GM19035 (cell line): ENCODE measurements at regions not wholly inside any gene's neighbourhood (a gene's known extent, or its start where the extent isn't known, plus 50 kb on each side); places are given as distances from the start of the nearest gene placed in this dataset.
"Not testable (repeated sequence)": the region's sequence is repeated elsewhere in the genome, so short reads cannot be mapped to it uniquely, and the experiment has no call there.

Source experiments
- ATAC-seq: cut with Tn5 transposase; IDR thresholded peaks from one replicate; pipeline ENCODE4 v1.9.1; 2021; ENCODE audit not compliant: unreplicated experiment

- ATAC-seq, result no peak
Observed at GRCh38 chr1:201637282-201638079, 98.6 kb downstream of the NAV1 start.

DNA sequence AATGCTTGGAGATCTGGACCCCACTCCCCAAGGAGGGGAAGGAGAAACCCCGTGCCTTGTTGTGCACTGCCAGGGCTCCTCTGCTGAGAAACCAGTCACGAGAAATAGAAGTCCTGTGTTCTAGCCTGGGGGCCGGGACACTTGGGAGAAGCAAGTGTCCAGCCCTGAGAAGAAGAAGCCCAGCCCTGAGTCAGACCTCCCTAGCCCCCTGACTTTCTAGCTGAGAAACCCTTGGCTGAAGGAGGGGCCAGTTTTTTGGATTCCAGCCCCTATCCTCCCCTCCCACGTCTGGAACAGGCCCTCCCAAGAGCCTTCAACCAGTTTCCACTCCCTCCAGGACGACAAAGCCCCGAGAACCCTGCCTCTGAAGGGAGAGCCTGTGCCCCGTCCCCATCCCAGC is 100.5 kb downstream of the NAV1 start:
- ATAC-seq, result no peak

- no peak for ATAC-seq
Observed at GRCh38 chr1:201639826-201640225, 100.9 kb downstream of the NAV1 start.

DNA sequence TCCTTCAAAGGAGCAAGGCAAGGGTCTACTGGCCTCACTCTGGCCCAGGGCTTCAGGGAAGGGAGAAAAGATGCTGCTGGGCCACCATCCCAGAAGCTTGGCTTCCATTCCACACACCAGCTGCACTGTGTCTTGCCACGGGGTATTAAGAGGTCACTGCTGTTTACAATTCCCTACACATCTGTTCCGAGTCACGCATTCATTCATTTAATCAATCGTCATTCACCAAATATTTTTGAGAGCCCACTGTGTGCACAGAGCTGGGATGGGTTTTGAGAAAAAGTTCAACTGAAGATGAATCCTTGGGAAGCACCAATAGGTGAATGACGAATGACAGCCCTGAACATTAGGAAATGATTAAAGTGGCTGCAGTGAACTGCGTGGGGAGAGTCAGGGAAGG is 101.7 kb downstream of the NAV1 start:
- ATAC-seq, result no peak

- no peak for ATAC-seq
Observed at GRCh38 chr1:201641524-201642253, 102.8 kb downstream of the NAV1 start.

GRCh38 chr1:201643835-201644104 is 104.8 kb downstream of the NAV1 start:
- ATAC-seq, result no peak

GRCh38 chr1:201644197-201644596 is 105.3 kb downstream of the NAV1 start:
- ATAC-seq, result no peak

DNA sequence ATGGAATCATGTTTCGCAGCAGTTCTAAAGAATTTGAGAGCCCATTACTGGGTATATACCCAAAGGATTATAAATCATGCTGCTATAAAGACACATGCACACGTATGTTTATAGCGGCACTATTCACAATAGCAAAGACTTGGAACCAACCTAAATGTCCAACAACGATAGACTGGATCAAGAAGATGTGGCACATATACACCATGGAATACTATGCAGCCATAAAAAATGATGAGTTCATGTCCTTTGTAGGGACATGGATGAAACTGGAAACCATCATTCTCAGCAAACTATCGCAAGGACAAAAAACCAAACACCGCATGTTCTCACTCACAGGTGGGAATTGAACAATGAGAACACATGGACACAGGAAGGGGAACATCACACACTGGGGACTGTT is 106.1 kb downstream of the NAV1 start:
- ATAC-seq, result not testable (repeated sequence)

- ATAC-seq, result no peak
Observed at GRCh38 chr1:201645956-201646355, 107.0 kb downstream of the NAV1 start.

DNA sequence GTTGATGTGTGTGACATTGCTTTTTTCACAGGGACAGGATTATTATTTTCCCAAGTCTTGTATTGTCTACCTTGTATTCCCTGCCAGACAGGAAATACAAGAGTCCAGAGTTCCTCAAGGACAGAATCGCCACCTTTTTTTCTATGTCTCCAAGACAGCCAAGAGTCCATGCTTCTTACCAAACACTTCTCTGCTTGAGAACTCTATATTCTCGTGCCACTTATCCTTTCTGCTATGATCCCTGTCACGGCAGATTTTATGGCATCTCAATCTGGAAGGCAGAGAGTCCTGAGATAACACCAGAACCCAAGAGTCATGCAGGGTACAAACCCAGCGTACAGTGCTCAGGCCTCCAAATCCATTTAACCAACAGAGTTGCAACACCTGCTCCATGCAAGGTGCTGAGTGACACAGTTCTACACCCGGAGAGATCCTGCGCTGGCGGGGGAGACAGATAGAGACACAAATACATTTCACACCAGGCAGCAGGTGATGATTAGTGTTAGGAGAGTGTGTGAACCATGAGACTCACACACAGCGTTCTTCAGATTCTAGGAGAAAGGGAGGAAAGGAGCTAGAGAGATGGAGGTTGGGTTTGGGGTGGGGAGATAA is 107.6 kb downstream of the NAV1 start:
- no peak for ATAC-seq

DNA sequence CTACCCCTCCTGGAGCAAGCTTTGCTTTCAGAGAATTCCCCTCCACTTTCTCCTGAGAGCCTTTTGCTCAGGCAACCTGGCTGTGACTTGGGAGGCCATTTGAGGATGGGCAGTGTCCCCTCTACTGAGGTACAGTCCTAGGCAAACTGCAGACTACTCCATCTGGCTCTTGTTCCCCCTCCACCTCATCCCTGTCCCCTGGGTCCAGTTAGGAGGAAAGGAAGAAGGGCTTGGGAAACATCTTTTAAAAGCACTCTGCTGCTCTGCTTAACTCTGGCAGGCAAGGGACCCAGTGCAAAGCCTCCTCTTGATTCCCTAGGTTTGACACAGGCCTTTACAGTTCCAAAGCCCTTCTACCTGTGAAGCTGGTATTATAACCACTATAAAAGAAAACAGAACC is 108.2 kb downstream of the NAV1 start:
- no peak for ATAC-seq

DNA sequence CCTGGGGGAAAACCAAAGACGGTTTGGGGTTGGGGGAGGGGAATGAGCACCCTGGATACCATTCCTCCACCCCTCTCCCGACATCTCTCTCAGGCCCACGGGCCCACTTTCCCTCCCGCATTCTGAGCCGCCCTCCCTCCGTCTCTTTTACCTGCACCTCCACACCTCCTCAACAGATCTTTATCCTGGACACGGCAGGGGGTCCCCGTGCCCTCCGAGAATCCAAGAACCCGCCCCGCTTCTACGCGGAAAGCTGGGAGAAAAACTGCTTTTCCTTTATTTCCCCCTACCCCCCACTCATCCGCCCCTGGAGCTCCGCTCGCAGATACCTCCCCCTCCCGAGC is 108.8 kb downstream of the NAV1 start:
- no peak for ATAC-seq

- no peak for ATAC-seq
Observed at GRCh38 chr1:201648066-201648906, 109.4 kb downstream of the NAV1 start.

DNA sequence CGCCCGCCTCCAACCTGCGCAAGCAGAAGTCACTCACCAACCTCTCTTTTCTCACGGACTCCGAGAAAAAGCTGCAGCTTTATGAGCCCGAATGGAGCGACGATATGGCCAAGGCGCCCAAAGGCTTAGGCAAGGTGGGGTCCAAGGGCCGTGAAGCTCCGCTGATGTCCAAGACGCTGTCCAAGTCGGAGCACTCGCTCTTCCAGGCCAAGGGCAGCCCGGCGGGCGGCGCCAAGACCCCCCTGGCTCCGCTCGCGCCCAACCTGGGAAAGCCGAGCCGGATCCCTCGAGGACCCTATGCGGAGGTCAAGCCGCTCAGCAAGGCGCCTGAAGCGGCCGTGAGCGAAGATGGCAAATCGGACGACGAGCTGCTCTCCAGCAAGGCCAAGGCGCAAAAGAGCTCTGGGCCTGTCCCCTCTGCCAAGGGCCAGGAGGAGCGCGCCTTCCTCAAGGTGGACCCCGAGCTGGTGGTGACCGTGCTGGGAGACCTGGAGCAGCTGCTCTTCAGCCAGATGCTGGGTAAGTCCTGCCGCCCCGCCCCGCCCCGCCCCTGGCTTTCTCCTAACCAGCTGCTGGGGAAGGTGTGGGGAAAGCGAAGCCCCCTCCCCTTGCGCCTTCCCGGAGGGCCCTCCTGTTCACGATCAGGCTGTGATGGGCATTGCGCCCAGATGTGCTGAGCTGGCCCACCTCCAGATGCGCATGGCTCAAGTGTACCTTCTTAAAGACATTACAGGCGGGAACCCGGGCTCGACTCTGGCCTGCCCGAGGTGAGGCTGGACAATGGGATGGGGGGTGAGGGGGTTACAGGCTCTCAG is 110.2 kb downstream of the NAV1 start:
- ATAC-seq, result no peak

GRCh38 chr1:201649761-201650622 is 111.1 kb downstream of the NAV1 start:
- ATAC-seq, result no peak

DNA sequence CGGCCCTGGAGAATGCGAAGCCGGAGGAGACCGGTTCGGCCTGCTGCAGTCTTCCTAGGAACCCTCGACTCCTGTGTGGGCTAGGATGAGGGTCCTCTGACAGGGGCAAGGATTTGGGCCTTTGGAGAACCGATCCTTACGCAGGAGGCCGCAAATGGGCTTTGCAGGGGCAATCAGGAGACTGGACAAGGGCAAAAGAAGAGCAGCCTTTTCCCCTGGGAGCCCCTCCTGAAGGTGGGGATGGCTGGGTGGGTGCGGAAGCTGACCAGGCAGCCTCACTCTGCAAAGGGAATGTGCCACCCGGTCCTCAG is 111.7 kb downstream of the NAV1 start:
- ATAC-seq, result no peak

DNA sequence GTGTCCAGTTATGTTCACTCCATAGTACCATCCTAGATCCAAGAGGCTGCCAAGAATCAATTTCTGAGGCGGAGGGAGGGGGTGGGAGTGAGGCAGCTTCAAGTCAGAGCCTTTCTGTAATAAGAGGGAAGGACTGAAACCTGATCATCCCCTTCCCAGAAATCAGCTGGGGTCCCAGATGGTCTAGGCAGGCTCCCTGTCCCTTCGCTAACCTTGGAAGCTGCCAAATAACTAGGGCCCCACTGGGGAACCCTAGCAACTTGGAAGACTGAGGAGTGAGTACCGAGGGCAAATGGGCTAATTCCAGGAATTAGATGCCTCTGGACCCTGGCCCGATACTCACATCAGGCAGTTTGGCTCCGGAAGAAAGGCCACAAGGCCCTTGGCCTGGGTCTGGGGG is 113.3 kb downstream of the NAV1 start:
- no peak for ATAC-seq

DNA sequence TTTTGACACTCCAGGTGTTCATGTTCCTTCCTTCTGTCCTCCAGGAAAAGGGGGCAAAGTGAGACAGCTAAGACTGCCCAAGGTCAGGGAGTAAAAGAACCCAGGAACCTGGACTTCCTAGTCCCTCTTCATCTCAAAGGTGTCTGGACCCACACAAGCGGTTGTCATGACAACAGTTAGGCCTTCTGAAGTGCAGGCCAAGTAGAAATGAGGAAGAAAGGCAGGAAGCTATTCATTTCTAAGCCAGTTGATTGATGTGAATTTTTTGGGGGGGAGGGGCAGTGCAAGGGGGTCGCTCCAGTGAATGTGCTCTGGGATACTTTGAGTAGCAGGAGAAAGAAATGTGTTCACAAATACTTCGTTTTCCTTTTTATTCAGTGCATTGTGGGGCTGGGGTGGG is 114.3 kb downstream of the NAV1 start:
- ATAC-seq, result no peak

- ATAC-seq, result no peak
Observed at GRCh38 chr1:201653883-201654282, 115.0 kb downstream of the NAV1 start.

DNA sequence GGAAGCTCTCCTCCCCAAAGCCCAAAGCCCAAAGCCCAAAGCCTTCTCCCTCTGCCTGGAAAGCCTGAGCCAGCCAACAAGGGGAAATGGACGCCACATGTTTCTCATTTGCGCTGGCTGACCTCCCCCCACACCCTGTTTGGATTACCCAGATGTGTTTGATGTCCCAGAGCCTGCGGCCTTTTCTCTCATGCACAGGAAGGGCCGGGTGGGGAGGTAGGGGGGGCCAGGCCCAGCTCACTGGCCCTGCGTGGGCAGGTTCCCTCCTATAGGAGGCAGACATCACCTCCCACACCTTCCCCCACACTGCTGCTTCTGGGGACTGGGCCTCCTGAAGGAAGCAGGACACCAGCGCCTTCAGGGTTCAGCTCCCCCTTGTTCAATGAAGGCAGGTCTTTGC is 116.3 kb downstream of the NAV1 start:
- no peak for ATAC-seq
